Stimulated activated CD8-positive, alpha-beta memory T cell treated with anti-CD3 and anti-CD28 coated beads, Interleukin-4, amount 100 ng/mL, for 4 hours (primary cell): ENCODE measurements at regions not wholly inside any gene's neighbourhood (a gene's known extent, or its start where the extent isn't known, plus 50 kb on each side); places are given as distances from the start of the nearest gene placed in this dataset.

Experiments
- DNase-seq, 2 donors: peaks; one replicate each; pipeline ENCODE4 v3.0.0-alpha.2; 2020; ENCODE audit warnings: low read depth in 2 of 2, low spot score in 1 of 2

DNA sequence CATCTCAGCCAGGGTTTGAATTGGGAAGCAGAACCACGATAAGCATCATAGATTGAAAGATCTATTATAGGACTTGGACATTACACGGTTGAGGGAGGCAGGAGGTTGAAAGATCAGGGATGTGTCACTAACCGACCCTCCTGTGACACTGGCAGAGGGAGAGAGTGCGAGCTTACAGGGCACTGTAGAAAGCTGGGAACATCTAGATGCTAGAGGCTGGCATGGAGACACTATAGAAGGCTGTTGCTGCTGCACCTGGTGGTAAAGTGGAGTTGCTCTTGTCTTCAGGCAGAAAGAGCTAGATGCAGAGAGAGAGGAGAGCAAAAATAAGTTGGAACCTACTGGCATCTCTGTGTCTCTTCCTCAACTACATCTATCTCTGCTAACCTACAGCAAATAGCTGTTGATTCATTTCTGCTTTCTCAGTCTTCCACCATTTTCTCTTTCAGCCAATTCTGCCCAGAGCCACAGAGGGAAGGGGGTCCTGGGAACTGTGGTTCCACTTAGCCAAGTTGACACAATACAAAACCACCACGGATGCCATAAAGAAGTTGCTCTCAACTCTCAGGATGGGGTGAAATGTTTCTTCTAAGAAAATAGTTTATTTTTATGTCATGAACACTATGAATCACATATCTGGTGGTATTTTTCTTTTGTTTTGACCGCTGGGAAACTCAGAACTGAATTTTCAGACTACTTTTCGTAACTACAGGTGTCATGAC lies 155.9 kb downstream of the ZNF281 start:
- no peak for DNase-seq

DNA sequence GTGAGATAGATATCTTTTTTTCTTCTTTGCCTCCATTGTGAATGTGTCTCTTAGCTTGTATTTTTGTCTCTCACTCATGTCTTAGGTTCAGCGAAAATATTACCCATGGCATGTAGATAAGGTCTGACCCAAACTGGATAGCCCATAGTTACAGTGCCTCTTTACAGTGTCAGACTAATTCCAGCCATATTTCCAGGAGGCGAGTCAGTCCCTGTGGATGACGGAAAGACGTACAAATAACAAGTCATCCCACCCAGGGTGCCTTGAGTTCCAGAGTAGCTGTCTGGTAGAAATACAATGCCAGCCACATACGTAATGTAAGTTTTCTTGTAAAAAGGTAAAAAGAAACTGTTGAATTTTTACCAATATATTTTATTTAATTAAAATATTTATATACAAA lies 157.3 kb downstream of the ZNF281 start:
- no peak for DNase-seq

DNA sequence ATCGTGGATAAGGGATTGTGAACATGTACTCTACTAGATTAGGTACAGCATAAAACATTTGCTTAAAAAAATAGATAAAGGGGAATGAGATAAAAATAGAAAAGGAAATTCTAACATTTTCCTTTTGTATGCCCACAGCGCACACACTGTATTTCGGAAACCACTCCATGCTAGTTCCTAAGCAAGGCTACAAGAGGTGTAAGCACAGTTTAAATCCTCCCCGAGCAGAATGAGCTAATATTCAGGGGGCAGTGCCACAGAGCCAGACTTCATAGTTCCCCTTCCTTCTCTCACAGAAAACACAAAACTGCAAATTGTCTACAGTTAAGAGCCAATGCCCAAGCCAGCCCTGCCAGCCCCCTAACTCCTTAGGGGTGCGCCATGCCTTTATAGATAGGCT lies 159.4 kb downstream of the ZNF281 start:
- no peak for DNase-seq

DNA sequence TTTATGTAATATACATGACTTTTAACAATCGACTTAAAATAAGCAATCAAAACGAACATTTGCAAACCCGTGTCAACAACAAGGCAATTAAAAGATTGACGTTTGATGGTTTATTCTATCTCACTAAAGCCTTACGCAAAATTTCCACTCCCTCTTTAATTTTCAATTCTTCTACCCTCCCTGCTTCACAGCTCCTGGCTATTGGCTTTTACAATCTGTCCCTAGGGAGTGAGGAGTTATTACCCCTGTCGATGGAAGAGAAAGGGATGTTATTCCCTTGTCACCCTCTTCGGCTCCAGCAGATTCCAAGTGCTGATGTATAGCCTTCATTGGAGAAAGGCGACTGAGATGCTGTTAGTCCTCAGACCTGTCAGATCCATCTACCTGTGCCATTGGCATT lies 161.3 kb downstream of the ZNF281 start:
- DNase-seq = no peak

DNA sequence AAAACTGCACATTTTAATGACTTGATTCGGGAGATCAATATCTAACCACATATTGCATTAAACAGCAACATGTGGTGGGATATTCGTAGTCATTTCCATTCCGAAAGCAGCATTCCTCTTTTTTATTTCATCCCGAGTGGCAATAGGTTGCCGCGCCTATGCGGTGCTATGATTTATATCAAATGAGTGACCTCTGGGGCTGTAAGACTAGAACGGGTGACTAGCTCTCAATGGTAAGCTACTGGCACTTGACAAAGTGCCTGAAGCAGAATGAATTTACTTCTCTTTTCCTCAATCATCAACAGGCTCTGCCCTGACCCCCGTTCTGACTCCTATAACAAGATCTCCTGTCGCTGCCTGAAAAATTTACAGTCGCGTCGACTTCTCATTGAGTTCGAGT lies 162.3 kb downstream of the ZNF281 start:
- no peak for DNase-seq

DNA sequence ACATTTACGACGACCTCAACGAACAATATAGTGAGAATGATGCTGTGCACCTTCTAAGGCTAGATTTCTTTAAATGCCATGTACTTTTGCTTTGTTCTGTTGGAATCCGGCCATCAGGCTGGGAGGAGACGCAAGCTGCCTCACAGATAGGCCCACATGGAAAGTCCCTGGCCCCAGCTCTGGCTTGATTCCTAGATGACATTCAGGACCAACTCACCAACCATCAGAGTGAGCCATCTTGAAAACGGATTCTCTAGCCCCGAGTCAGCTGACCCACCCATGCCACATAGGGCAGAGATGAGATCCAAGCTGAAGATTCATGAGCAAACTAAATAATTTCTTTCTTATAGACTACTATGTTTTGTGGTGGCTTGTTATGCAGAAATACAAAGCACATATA lies 164.4 kb downstream of the ZNF281 start:
- no peak for DNase-seq

DNA sequence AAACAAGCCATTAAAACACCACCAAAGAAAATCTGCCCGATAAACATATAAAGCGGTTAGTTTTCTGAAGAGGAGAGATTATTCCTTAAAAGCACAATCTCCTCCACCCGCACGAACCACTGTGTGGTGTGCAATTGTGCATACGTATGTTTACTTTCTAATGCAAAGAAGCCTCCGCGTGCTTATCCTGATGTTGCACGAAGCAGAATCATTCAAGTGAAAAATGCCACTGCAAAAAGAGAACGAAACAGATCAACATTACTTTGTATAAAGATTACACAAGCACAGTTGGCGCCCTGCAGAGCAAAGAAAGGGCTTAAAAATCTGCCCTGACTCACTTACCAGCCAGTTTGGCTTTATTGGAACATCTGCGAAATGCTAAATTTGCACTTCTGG lies 166.8 kb downstream of the ZNF281 start:
- DNase-seq = no peak

DNA sequence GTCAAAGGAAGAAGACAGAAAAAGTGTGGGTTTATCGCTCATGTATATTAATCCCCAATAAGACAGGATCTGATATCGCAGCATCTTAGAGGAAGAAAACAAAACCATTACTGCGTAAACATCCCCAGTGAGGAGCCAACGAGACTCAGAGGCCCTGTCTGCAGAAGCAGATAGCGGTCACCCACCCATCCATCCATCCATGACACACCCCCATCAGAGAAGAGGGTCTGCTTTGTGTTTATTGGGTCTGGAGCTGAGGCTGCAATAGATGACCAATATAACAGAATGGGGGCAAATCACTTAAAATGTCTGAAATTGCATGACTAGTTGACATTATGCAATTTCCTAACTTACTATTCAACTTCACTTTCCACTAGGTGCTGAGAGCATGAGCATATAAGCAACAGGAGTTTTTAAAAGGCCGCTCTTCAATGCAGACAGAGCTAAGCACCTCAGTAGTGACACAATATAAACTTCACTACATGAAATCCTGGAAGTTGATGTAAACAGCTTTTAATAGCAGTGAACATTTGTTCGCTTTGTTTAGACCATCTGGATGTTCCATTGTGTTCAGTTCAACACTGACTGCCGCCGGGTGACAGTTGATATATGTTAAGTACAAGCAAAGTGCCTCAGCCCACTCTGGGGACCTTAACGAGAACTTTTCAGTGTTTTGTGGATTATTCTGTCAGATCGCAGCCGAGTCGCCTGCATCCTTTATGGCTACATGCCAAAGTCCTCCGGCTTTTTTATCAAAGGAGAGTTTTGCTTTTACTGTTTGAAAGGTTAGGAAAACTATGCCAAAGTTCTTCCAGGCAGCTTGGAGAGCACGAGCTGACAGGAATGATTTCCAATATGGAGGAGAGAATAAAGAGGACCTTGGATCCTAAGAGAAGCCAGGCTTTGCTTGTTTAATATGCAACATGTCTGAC lies 167.5 kb downstream of the ZNF281 start:
- no peak for DNase-seq

DNA sequence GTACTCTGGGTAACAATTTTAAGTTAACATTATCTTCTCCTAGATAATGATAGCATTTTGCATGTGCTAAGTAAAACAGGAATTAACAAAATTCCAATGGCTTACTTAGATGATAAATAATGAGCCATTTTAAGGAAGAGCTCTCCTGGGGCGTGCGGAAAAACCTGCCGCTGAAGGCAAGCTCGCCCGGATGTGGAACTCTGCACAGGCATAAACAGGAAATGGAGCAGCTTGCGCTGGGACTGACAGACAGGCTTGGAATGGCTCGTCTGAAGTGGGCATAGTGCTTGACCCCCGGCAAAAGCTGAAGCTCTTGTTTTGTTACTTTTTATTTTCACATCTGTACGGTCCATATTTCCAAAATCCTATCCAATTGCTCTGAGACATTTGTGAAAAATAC lies 169.2 kb downstream of the ZNF281 start:
- no peak for DNase-seq

DNA sequence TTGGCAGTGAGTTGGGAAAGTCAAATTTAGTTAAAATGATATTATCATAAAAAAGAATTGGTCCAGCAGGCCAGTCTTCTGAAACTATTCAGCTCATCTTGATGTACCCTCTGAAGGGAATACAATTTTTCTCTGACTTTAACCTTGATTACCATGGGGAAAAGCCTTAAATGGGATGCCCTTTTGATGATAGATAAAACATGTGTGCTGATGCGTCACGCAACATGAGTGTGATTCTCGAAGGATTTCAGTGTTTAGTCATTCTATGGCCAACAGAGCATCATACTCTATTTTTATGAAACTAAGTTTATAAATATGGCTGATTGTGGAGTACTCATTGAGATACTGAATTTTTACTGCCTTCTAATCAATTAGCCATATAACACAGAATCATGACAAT lies 171.5 kb downstream of the ZNF281 start:
- DNase-seq = no peak

DNA sequence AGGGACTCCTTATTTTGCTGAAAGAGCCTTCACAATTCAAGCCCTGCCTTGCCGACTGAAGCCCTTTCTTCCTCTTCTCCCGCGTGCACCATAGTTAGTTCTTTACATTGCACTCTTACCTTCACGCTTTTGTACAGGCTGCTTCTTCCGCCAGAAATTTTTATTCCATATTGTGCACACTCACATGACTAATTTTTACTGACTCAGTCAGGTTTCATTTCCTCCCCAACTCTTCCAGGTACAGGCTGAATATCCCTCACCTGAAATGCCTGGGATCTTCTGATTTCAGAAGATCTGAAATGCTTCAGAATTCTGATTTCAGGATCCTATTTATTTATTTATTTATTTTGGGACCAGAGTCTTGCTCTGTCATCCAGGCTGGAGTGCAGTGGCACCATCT lies 172.8 kb downstream of the ZNF281 start:
- no peak for DNase-seq

DNA sequence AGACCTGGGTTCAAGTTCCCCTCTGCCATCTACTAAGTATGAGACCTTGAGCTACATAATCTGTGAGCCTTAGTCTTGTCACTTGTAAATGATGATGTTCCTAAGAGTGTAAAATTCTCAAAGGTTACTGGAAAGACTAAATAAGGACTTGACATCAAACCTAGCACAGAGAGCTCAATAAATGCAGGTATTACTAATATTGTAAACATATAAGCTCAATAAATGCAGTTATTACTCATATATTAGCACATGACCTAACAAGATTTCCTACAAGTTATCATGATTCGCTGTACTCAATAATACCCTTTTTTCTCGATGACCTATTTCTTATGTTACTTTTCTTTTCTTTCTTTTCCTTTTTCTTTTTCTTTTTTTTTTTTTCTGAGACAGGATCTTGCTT lies 174.9 kb downstream of the ZNF281 start:
- DNase-seq = no peak

DNA sequence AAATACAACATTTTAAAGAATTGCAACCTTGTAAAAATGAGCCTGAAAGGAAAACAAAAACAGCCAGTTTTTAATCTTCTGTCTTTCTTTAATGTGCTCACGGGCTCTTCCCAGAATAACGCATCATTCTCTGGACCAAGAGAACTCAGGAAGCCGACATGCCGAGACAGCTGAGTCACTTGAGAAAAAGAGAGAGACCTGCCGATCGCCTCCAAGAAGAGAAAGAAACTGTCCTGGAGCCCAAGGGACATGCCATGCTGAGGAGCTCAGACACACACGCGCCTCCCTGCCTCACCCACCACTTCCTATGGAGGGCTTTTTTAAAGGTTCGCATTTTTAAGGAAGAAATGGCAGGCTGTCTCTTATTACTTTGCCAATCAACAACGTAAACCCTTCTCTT lies 176.4 kb downstream of the ZNF281 start:
- no peak for DNase-seq

DNA sequence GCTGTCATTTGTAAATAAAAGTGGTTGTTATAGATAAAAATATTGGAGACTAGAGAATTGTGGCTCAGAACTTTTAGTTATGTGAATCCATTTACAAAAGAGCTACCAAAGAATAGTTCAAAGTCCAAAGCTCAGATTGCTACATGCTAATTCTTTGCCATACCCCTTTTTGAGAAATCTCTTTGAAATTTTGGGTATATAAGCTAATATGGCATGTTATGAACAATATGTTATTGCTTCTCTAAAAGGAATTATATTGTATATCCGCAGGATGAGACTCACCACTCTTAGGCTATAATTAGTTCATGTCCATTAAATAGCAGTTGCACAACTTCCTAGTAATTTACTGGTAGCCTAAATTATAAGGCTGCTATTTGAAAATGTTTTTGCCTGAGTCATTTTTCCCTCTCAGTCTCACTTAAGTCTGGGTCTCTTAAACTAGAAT lies 178.0 kb downstream of the ZNF281 start:
- no peak for DNase-seq

DNA sequence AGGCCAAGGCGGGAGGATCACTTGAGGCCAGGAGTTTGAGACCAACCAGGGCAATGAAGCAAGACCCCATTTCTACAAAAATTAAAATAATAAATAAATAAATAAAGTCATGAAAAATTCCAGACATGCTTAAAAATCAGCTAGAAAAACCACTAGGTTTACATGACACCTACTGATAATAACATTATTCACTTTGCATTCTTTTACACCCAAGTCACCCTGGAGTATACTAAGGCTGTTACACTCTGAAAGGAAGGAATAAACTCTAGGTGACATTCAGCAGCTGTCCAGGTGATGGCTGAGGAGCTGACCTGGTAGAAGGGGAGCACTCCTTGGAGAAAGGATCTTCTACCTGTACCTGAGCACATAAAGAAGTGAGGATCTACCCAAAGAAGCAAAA lies 179.2 kb downstream of the ZNF281 start:
- no peak for DNase-seq

DNA sequence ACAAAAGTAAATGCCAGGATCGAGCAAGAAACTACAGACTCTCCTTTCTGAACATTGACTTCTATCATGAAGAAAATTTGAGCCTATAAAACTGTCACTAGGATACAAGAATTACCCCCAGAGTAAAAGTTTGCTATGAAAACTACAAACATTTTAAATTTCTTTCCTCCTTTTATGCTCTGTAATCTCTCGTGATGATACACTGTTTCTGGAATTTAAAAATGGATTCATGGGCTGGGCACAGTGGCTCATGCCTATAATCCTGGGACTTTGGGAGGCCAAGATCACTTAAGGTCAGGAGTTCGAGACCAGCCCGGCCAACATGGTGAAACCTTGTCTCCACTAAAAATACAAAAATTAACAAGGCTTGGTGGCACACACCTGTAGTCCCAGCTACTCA lies 181.3 kb downstream of the ZNF281 start:
- no peak for DNase-seq

DNA sequence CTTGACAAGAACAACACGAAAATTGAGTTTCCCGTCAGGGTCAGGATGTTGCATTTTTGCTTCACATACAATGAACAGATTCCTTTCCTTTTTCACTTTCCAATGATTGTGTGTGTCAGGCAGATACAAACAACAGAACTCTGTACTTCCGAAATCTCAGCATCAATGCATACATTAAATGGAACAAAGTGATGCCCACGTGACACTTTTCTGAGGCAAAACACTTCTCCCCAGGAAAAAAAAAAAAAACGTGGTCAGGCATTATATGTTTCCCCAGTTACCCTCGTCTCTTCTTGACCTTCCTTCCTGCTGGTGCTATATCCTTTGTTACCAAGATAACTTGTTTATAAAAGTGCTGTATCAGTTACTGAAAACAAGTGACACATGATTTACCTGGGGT lies 181.8 kb downstream of the ZNF281 start:
- DNase-seq = no peak
